Parathyroid adenoma (tissue), 2 donors: ENCODE measurements at regions not wholly inside any gene's neighbourhood (a gene's known extent, or its start where the extent isn't known, plus 50 kb on each side); places are given as distances from the start of the nearest gene placed in this dataset.

Experiments used
- H2AFZ ChIP-seq: fragments of 300-600 bp; sonication (generic); one replicate; pipeline ENCODE4 v1.7.0; 2017; ENCODE audit warnings: antibody characterized with exemption, mild to moderate bottlenecking
- H3K27ac ChIP-seq: fragments of 300-600 bp; sonication (generic); one replicate; pipeline ENCODE4 v1.7.0; 2017
- H3K27me3 ChIP-seq: fragments of 300-600 bp; sonication (generic); one replicate; pipeline ENCODE4 v1.7.0; 2017; ENCODE audit warnings: low read length; ENCODE audit not compliant: control insufficient read depth, insufficient read depth
- H3K36me3 ChIP-seq: fragments of 300-600 bp; sonication (generic); one replicate; pipeline ENCODE4 v1.7.0; 2017; ENCODE audit warnings: low read length; ENCODE audit not compliant: control insufficient read depth, insufficient read depth
- H3K4me1 ChIP-seq: fragments of 300-600 bp; sonication (generic); one replicate; pipeline ENCODE4 v1.7.0; 2017; ENCODE audit warnings: control low read depth
- H3K4me2 ChIP-seq: fragments of 300-600 bp; sonication (generic); one replicate; pipeline ENCODE4 v1.7.0; 2017; ENCODE audit warnings: low read length
- H3K4me3 ChIP-seq: fragments of 300-600 bp; sonication (generic); one replicate; pipeline ENCODE4 v1.7.0; 2017; ENCODE audit warnings: low read depth, low read length
- H3K79me2 ChIP-seq: fragments of 300-600 bp; sonication (generic); one replicate; pipeline ENCODE4 v1.7.0; 2017; ENCODE audit warnings: control low read depth
- H3K9ac ChIP-seq: fragments of 300-600 bp; sonication (generic); one replicate; pipeline ENCODE4 v1.7.0; 2017; ENCODE audit warnings: mild to moderate bottlenecking
- H3K9me3 ChIP-seq: fragments of 300-600 bp; sonication (generic); one replicate; pipeline ENCODE4 v1.7.0; 2017; ENCODE audit warnings: low read length; ENCODE audit not compliant: control insufficient read depth
- TF ChIP-seq, protein P1 (sequence below): fragments of 300-600 bp; sonication (generic); IDR thresholded peaks from one replicate; pipeline ENCODE4 v1.7.0; 2017; ENCODE audit warnings: antibody characterized with exemption, mild to moderate bottlenecking
- donor health status: primary hyperparathyroidism.

DNA sequence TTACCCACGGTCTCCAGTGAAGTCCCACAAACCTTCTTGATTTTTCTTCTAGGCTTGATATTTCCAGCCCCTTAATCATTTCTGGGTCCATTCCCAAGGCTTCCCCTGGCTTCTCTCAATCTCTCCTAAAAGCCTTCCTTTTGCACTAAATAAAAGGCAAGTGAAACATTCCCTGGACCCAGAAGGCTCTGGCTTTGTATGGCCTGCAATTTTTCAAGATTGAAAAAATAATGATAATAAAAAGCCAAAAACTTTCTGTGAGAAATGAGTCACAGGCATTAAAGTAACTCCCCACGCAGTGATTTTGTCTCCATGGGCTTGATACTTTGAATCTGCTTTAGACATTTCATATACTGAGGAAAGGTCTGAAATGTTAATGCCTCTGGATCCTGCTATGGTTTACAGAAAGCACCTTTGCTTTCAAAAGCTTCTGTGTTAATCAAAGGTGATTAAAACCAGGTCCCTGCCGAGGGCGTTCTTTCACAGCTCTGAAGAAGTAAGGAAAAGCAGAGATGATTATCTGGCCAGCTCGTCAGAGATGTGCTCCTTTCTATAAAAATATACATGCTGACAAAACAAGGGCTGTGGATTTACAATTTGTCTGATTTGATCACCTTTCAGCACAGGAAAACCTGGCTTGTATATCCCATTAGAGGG is 118.9 kb upstream of the TMEM72 start:
- Histone ChIP-seq H3K79me2 (no peaks in the 10 kb centered on the region), H3K36me3 (no peaks in the 10 kb centered on the region), H3K9ac (no peak overlapping the region), H3K4me3 (no peak overlapping the region), H3K9me3 (no peaks in the 10 kb centered on the region), H3K27ac (no peak overlapping the region), H3K4me1 (no peaks in the 10 kb centered on the region), H3K4me2 (no peak overlapping the region), H3K27me3 (peaks cover 3% of the 10 kb centered on the region), H2AFZ (no peak overlapping the region)
- TF ChIP-seq, protein P1, sequence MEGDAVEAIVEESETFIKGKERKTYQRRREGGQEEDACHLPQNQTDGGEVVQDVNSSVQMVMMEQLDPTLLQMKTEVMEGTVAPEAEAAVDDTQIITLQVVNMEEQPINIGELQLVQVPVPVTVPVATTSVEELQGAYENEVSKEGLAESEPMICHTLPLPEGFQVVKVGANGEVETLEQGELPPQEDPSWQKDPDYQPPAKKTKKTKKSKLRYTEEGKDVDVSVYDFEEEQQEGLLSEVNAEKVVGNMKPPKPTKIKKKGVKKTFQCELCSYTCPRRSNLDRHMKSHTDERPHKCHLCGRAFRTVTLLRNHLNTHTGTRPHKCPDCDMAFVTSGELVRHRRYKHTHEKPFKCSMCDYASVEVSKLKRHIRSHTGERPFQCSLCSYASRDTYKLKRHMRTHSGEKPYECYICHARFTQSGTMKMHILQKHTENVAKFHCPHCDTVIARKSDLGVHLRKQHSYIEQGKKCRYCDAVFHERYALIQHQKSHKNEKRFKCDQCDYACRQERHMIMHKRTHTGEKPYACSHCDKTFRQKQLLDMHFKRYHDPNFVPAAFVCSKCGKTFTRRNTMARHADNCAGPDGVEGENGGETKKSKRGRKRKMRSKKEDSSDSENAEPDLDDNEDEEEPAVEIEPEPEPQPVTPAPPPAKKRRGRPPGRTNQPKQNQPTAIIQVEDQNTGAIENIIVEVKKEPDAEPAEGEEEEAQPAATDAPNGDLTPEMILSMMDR = no peak

- H3K9ac ChIP-seq = no peak overlapping the region
- H3K27me3 ChIP-seq = no peaks in the 10 kb centered on the region
- no peaks in the 10 kb centered on the region for H3K4me1 ChIP-seq
- no peak overlapping the region for H2AFZ ChIP-seq
- TF ChIP-seq, protein P1 = no peak
- H3K4me2 ChIP-seq = no peak overlapping the region
- no peaks in the 10 kb centered on the region for H3K79me2 ChIP-seq
- H3K36me3 ChIP-seq = no peaks in the 10 kb centered on the region
- no peak overlapping the region for H3K27ac ChIP-seq
- H3K4me3 ChIP-seq = no peak overlapping the region
- no peaks in the 10 kb centered on the region for H3K9me3 ChIP-seq
These were observed 111.2 kb upstream of the TMEM72 start for GRCh38 chr10:44799966-44800365.

DNA sequence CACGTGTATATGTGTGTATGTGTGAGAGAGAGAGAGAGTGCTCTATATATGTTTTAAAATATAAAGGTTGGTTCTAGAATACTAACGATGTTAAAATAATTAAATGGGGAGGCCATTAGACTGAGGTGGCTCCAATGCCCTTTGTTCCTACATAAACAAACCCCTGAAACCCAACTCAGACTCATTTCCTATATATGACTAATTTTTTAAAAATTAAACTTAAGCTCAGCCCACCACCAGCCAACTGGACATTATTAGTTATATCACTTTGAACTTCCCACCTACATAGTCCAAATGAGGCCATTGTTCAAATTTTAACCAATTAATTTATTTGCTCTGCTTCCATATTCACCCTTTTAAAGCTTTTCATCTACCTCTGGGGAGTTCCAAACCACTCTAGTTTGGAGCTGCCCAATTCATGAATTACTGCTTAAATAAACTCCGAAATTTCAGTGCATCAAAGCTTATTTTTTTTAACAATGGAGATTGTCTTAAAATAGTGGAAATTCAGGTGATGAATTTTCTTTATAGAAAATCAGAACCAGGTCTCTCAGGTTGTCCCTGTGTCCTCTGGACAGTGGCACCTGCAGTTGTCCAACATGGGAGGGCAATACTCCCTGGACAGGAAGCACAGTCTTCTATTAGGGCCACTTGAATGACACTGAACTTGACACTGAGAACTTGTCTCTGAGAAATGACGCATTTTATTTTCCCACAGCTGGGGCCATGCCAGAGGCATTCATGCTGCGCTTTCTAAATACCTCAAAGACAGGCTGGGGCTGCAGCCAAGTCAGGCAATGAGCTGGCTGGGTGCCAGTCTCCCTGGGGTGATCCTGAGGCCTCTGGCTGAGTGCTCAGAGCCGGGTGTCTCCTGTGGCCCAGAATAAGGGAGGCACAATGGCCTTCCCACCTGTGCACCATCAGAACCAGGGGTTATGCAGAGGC is 109.5 kb upstream of the TMEM72 start:
- H3K9ac ChIP-seq = no peak overlapping the region
- H3K4me1 ChIP-seq = no peaks in the 10 kb centered on the region
- H3K27me3 ChIP-seq = peaks cover 4% of the 10 kb centered on the region
- no peaks in the 10 kb centered on the region for H3K36me3 ChIP-seq
- H3K4me3 ChIP-seq = no peak overlapping the region
- no peak overlapping the region for H3K27ac ChIP-seq
- TF ChIP-seq, protein P1 = no peak
- no peaks in the 10 kb centered on the region for H3K79me2 ChIP-seq
- no peaks in the 10 kb centered on the region for H3K9me3 ChIP-seq
- H3K4me2 ChIP-seq = no peak overlapping the region
- H2AFZ ChIP-seq = no peak overlapping the region

DNA sequence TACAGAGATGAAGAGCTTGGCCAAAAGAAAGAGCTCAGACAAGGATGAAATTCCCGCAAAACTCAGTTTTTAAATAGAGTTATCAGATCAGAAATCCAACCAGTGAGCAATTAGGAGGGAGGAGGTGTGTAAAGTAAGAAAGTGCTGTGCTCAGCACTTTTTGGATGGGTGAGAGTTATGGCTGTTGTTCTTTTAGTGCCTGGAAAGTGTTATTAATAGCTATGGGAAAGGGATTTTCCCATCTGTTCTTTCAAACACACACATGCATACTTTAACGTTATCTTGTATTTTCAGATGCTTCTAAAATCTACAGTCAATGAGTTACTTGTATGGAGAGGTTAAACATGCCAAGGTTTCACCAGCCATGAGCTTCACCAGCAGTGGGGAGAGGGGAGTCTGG is 107.3 kb upstream of the TMEM72 start:
- no peak overlapping the region for H3K4me2 ChIP-seq
- no peaks in the 10 kb centered on the region for H3K9me3 ChIP-seq
- H3K79me2 ChIP-seq = no peaks in the 10 kb centered on the region
- no peak overlapping the region for H3K27ac ChIP-seq
- H3K9ac ChIP-seq = no peak overlapping the region
- H3K4me3 ChIP-seq = no peak overlapping the region
- H3K27me3 ChIP-seq = peaks cover 4% of the 10 kb centered on the region
- H2AFZ ChIP-seq = no peak overlapping the region
- no peaks in the 10 kb centered on the region for H3K4me1 ChIP-seq
- TF ChIP-seq, protein P1 = no peak
- H3K36me3 ChIP-seq = no peaks in the 10 kb centered on the region
